B cell (primary cell): ENCODE measurements at regions not wholly inside any gene's neighbourhood (a gene's known extent, or its start where the extent isn't known, plus 50 kb on each side); places are given as distances from the start of the nearest gene placed in this dataset.

Experiments used
- ATAC-seq: fragments of 200-7000 bp; cut with Tn5 transposase; one replicate; pipeline ENCODE4 v1.10.0; 2021; ENCODE audit warnings: low read depth, mild to moderate bottlenecking, moderate number of reproducible peaks, moderate library complexity
- CTCF ChIA-PET: fragments of 350-600 bp; sonication (Branson Sonifier 250); formaldehyde crosslinking; loops from one replicate; lab custom pipeline; 2021; ENCODE audit warnings: antibody characterized with exemption, inconsistent platforms; lab: Charles Lee
- POLR2A ChIA-PET: fragments of 350-600 bp; sonication (Branson Sonifier 250); formaldehyde crosslinking; loops from one replicate; lab custom pipeline; 2021; ENCODE audit warnings: antibody characterized with exemption; lab: Charles Lee
- DNase-seq: peaks from one replicate; pipeline ENCODE4 v3.0.0; 2013
- H2AFZ ChIP-seq: 2 replicates; pipeline ENCODE4 v1.6.1; 2012; ENCODE audit warnings: mild to moderate bottlenecking, low read depth, low read length; ENCODE audit not compliant: insufficient read depth, poor library complexity, severe bottlenecking
- H3K27ac ChIP-seq, 2 donors: 1 replicate in 1 of 2; 2 replicates in 1 of 2; pipeline ENCODE4 v1.5.1; 2012 to 2013; ENCODE audit warnings: low read length in 2 of 2, mild to moderate bottlenecking in 2 of 2, moderate library complexity in 1 of 2
- H3K27me3 ChIP-seq, 4 experiments: fragments of 200-600 bp in 1 of 4; sonication (generic) in 1 of 4; replicated peaks in 1 of 4; 1 replicate in 2 of 4; 2 replicates in 2 of 4; pipeline versions ENCODE4 v1.6.1 to v1.7.0; 2013 to 2016; ENCODE audit warnings: low read length in 3 of 4, mild to moderate bottlenecking in 2 of 4, mixed read lengths in 1 of 4, moderate library complexity in 1 of 4; ENCODE audit not compliant: insufficient read depth in 4 of 4, control insufficient read depth in 3 of 4; ENCODE audit errors: control extremely low read depth in 1 of 4
- H3K36me3 ChIP-seq, 2 experiments: replicated peaks in 1 of 2; 1 replicate in 1 of 2; 2 replicates in 1 of 2; pipeline versions ENCODE4 v1.6.1 to v1.7.1; 2013; ENCODE audit warnings: low read length in 1 of 2; ENCODE audit not compliant: insufficient read depth in 2 of 2, control insufficient read depth in 1 of 2; ENCODE audit errors: control extremely low read depth in 1 of 2, extremely low read depth in 1 of 2
- H3K4me1 ChIP-seq, 2 donors: fragments of 200-600 bp in 1 of 2; sonication (generic) in 1 of 2; 1 replicate in 1 of 2; 2 replicates in 1 of 2; pipeline versions ENCODE4 v1.5.1 to v1.6.1; 2013 to 2017; ENCODE audit warnings: low read length in 2 of 2; ENCODE audit not compliant: control insufficient read depth in 2 of 2, insufficient read depth in 2 of 2
- H3K4me2 ChIP-seq: replicated peaks from 2 replicates; pipeline ENCODE3; 2012; ENCODE audit warnings: mild to moderate bottlenecking, low read depth, low read length; ENCODE audit not compliant: poor library complexity, severe bottlenecking
- H3K4me3 ChIP-seq, 5 experiments: fragments of 200-600 bp in 1 of 5; sonication (generic) in 1 of 5; 1 replicate in 3 of 5; 2 replicates in 2 of 5; pipeline versions ENCODE4 v1.5.1 to v1.7.0; 2011 to 2016; ENCODE audit warnings: low read length in 4 of 5, mild to moderate bottlenecking in 4 of 5, low read depth in 2 of 5, control low read depth in 1 of 5, moderate library complexity in 1 of 5; ENCODE audit not compliant: insufficient read depth in 1 of 5; ENCODE audit errors: control extremely low read depth in 1 of 5, extremely low read depth in 1 of 5
- H3K79me2 ChIP-seq: fragments of 200-600 bp; sonication (generic); one replicate; pipeline ENCODE4 v1.6.0; 2016; ENCODE audit warnings: low read length; ENCODE audit not compliant: control insufficient read depth, insufficient read depth
- H3K9ac ChIP-seq: fragments of 200-600 bp; sonication (generic); 2 replicates; pipeline ENCODE4 v1.6.1; 2017; ENCODE audit warnings: mild to moderate bottlenecking, low read length, moderate library complexity
- H3K9me3 ChIP-seq, 3 donors: one replicate each; pipeline versions ENCODE4 v1.6.1 to v1.7.1; 2013; ENCODE audit warnings: low read length in 2 of 3; ENCODE audit not compliant: control insufficient read depth in 2 of 3, insufficient read depth in 1 of 3; ENCODE audit errors: control extremely low read depth in 1 of 3
- H4K20me1 ChIP-seq: 2 replicates; pipeline ENCODE4 v1.6.0; 2012; ENCODE audit warnings: mild to moderate bottlenecking, low read length; ENCODE audit not compliant: insufficient read depth, control insufficient read depth, poor library complexity, severe bottlenecking
- H3K27ac Mint-ChIP-seq: one replicate; pipeline ENCODE4 v1.8.0; 2021; ENCODE audit warnings: mixed read lengths
- H3K27me3 Mint-ChIP-seq: one replicate; pipeline ENCODE4 v1.8.0; 2021; ENCODE audit warnings: mixed read lengths
- H3K4me1 Mint-ChIP-seq: one replicate; pipeline ENCODE4 v1.8.0; 2021; ENCODE audit warnings: mixed read lengths
- H3K4me3 Mint-ChIP-seq: one replicate; pipeline ENCODE4 v1.8.0; 2021; ENCODE audit warnings: mixed read lengths
- H3K9me3 Mint-ChIP-seq: one replicate; pipeline ENCODE4 v1.8.0; 2022; ENCODE audit warnings: mixed read lengths; ENCODE audit not compliant: insufficient read depth
- CTCF ChIP-seq: fragments of 200-600 bp; IDR thresholded peaks from one replicate; pipeline ENCODE4 v1.8.0; 2022; ENCODE audit warnings: antibody characterized with exemption, mild to moderate bottlenecking
- EZH2 ChIP-seq: IDR thresholded peaks from 2 replicates; pipeline ENCODE4 v1.6.1; 2012; ENCODE audit warnings: borderline replicate concordance, low read depth, mild to moderate bottlenecking, moderate library complexity, low read length; ENCODE audit not compliant: insufficient read depth, poor library complexity, severe bottlenecking
- WGBS: methylation state at CpG from one replicate; pipeline ENCODE4 v1.1.5; 2013; ENCODE audit warnings: missing lambda C conversion rate; ENCODE audit not compliant: insufficient coverage; 5-methylcytosine and 5-hydroxymethylcytosine counted together
- intact Hi-C: fragments of 100-400 bp; cut with micrococcal nuclease; formaldehyde crosslinking; loops from one replicate; pipeline ENCODE4 v1.10.0; 2022

- ATAC-seq (no peak), DNase-seq (no peak)
- Histone ChIP-seq H3K79me2 (no peaks in the 10 kb centered on the region), H3K4me2 (no peak overlapping the region), H3K4me3 (no peak overlapping the region), H3K27ac (no peak overlapping the region), H3K9me3 (no peaks in the 10 kb centered on the region), H3K27me3 (no peaks in the 10 kb centered on the region), H2AFZ (no peak overlapping the region), H3K36me3 (no peaks in the 10 kb centered on the region), H4K20me1 (no peaks in the 10 kb centered on the region), H3K4me1 (no peaks in the 10 kb centered on the region), H3K9ac (no peak overlapping the region)
- Mint-ChIP-seq H3K9me3 (no peaks in the 10 kb centered on the region), H3K4me1 (no peaks in the 10 kb centered on the region), H3K4me3 (no peak overlapping the region), H3K27ac (no peak overlapping the region), H3K27me3 (no peaks in the 10 kb centered on the region)
- POLR2A ChIA-PET, result no interaction called here
- TF ChIP-seq EZH2 (no peak), CTCF (no peak)
- intact Hi-C loops, result no loop called here
- WGBS, result 100% methylated on average over 1 of the region's 3 CpGs
- CTCF ChIA-PET, result no interaction called here
Measured at GRCh38 chr3:6781092-6781491, 79.8 kb upstream of the GRM7 start.

- POLR2A ChIA-PET, result no interaction called here
- H3K4me1 Mint-ChIP-seq, result no peaks in the 10 kb centered on the region
- no peaks in the 10 kb centered on the region for H3K79me2 ChIP-seq
- H3K4me3 ChIP-seq, result no peak overlapping the region
- intact Hi-C loops, result no loop called here
- CTCF ChIA-PET, result interaction anchor here (1.3 kb wide), 1 partner anchor 664 kb away, joined by 7 read pairs; no protein-coding TSS in a partner anchor
- no peak overlapping the region for H3K27ac ChIP-seq
- no peak for TF ChIP-seq CTCF
- no peak for TF ChIP-seq EZH2
- no peak for DNase-seq
- H3K27me3 Mint-ChIP-seq, result no peaks in the 10 kb centered on the region
- H3K9me3 Mint-ChIP-seq, result no peaks in the 10 kb centered on the region
- H3K4me1 ChIP-seq, result no peaks in the 10 kb centered on the region
- ATAC-seq, result no peak
- H3K27me3 ChIP-seq, result no peaks in the 10 kb centered on the region
- no peak overlapping the region for H3K27ac Mint-ChIP-seq
- H3K9ac ChIP-seq, result no peak overlapping the region
- H3K36me3 ChIP-seq, result no peaks in the 10 kb centered on the region
- no peaks in the 10 kb centered on the region for H4K20me1 ChIP-seq
- no peak overlapping the region for H3K4me2 ChIP-seq
- no peaks in the 10 kb centered on the region for H3K9me3 ChIP-seq
- no peak overlapping the region for H3K4me3 Mint-ChIP-seq
- WGBS, result 83% methylated on average over 1 of the region's 2 CpGs
- H2AFZ ChIP-seq, result no peak overlapping the region
Measured at GRCh38 chr3:6785726-6786125, 75.2 kb upstream of the GRM7 start.
